ENCODE measurements at regions not wholly inside any gene's neighbourhood (a gene's known extent, or its start where the extent isn't known, plus 50 kb on each side); places are given as distances from the start of the nearest gene placed in this dataset.
A peak's percentile ranks its signal among the peaks of the same experiment; 100 is the strongest.

DNA sequence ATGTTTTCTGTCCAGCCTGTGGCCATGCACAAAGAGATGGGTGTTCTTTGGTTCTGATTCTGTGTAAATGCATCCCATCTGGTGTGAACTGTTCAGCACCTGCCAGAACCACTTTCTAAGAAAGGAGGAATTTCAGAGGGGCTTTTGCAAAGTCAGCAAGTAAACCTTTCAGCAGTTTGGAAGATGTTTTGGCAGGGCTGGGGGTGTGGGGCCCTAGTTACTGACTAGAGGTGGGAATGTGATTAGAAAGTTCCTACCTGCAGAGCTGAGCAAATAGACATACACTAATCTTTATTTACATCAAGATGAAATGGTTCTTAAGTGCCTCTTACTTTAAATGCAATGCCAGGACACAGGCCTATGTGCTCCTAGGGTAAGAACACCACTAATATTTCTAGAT lies 378.1 kb upstream of the USP24 start:
- Histone ChIP-seq H2AFZ (ENCODE audit: low read depth, low read length) (no peak overlapping the region), H2BK120ac (ENCODE audit: low read depth, low read length) (no peak overlapping the region), H3K18ac (ENCODE audit: low read depth in 1 of 2, low read length in 2 of 2) (no peak overlapping the region), H3K9ac (ENCODE audit: low read length) (no peak overlapping the region), H3K79me1 (replicated peaks; ENCODE audit: low read length, poor library complexity, severe bottlenecking) (no peaks in the 10 kb centered on the region), H3K4me2 (ENCODE audit: low read length, poor library complexity, severe bottlenecking) (no peak overlapping the region), H3K9me3 (ENCODE audit: control insufficient read depth, low read length) (peaks cover 8% of the 10 kb centered on the region), H2BK12ac (ENCODE audit: low read length in 2 of 2) (no peak overlapping the region), H4K8ac (ENCODE audit: low read length) (no peak overlapping the region), H4K91ac (ENCODE audit: low read length) (no peak overlapping the region), H3K27ac (ENCODE audit: low read length, poor library complexity, severe bottlenecking) (no peak overlapping the region), H3K36me3 (ENCODE audit: control insufficient read depth in 1 of 2, insufficient read depth in 2 of 2, low read depth in 1 of 2, low read length in 2 of 2) (no peaks in the 10 kb centered on the region), H3K14ac (ENCODE audit: low read length in 2 of 2) (no peak overlapping the region), H3K4me1 (ENCODE audit: control insufficient read depth, insufficient read depth, low read depth, low read length) (no peaks in the 10 kb centered on the region), H2BK15ac (ENCODE audit: low read depth, poor library complexity, severe bottlenecking) (no peak overlapping the region), H2AK5ac (ENCODE audit: low read length, severe bottlenecking) (no peak overlapping the region), H2BK5ac (ENCODE audit: low read depth, low read length, poor library complexity, severe bottlenecking) (no peak overlapping the region), H3K4ac (ENCODE audit: low read depth in 1 of 2, low read length in 2 of 2) (no peak overlapping the region), H3K27me3 (ENCODE audit: control insufficient read depth in 1 of 2, insufficient read depth in 1 of 2, low read length in 2 of 2) (no peaks in the 10 kb centered on the region), H3K23ac (ENCODE audit: low read length in 2 of 2) (no peak overlapping the region), H3K4me3 (ENCODE audit: insufficient read depth in 1 of 2, low read depth in 1 of 2, low read length in 2 of 2) (no peak overlapping the region)
- no peak for DNase-seq

DNA sequence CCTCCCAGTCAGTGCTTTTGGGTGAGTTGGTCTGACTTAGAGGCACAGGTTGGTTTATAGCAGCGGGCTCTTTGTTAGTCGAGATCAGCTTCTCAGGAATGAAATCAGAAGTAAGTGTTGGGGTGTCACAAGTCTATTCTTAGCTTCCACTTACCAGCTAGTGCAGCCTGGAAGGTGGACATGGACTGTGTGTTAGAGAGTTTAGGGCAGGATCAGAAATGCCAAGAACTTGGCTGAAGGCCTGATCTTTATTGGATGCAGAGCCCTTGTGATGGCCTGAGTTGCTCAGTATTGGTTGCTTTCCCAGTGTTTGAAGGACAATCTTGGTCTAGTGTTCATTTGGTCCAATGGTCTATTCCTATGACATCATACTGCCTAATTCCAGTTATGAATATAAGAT lies 377.0 kb upstream of the USP24 start:
- H2BK15ac ChIP-seq (ENCODE audit: low read depth, poor library complexity, severe bottlenecking) = no peak overlapping the region
- no peak for DNase-seq
- H3K9ac ChIP-seq (ENCODE audit: low read length) = no peak overlapping the region
- no peaks in the 10 kb centered on the region for H3K4me1 ChIP-seq (ENCODE audit: control insufficient read depth, insufficient read depth, low read depth, low read length)
- H4K8ac ChIP-seq (ENCODE audit: low read length) = no peak overlapping the region
- H4K91ac ChIP-seq (ENCODE audit: low read length) = no peak overlapping the region
- no peak overlapping the region for H3K4me3 ChIP-seq (ENCODE audit: insufficient read depth in 1 of 2, low read depth in 1 of 2, low read length in 2 of 2)
- H2BK12ac ChIP-seq (ENCODE audit: low read length in 2 of 2) = peak overlapping the region in 1 of 2 experiments; percentile 19
- H3K18ac ChIP-seq (ENCODE audit: low read depth in 1 of 2, low read length in 2 of 2) = no peak overlapping the region
- H2AK5ac ChIP-seq (ENCODE audit: low read length, severe bottlenecking) = no peak overlapping the region
- H3K14ac ChIP-seq (ENCODE audit: low read length in 2 of 2) = no peak overlapping the region
- H3K23ac ChIP-seq (ENCODE audit: low read length in 2 of 2) = no peak overlapping the region
- H3K79me1 ChIP-seq (replicated peaks; ENCODE audit: low read length, poor library complexity, severe bottlenecking) = no peaks in the 10 kb centered on the region
- H2AFZ ChIP-seq (ENCODE audit: low read depth, low read length) = no peak overlapping the region
- WGBS = 100% methylated on average over 2 of the region's 2 CpGs
- no peak overlapping the region for H2BK5ac ChIP-seq (ENCODE audit: low read depth, low read length, poor library complexity, severe bottlenecking)
- H3K4me2 ChIP-seq (ENCODE audit: low read length, poor library complexity, severe bottlenecking) = no peak overlapping the region
- H3K27ac ChIP-seq (ENCODE audit: low read length, poor library complexity, severe bottlenecking) = no peak overlapping the region
- no peaks in the 10 kb centered on the region for H3K27me3 ChIP-seq (ENCODE audit: control insufficient read depth in 1 of 2, insufficient read depth in 1 of 2, low read length in 2 of 2)
- H3K36me3 ChIP-seq (ENCODE audit: control insufficient read depth in 1 of 2, insufficient read depth in 2 of 2, low read depth in 1 of 2, low read length in 2 of 2) = no peaks in the 10 kb centered on the region
- H3K9me3 ChIP-seq (ENCODE audit: control insufficient read depth, low read length) = peaks cover 8% of the 10 kb centered on the region
- H3K4ac ChIP-seq (ENCODE audit: low read depth in 1 of 2, low read length in 2 of 2) = no peak overlapping the region
- H2BK120ac ChIP-seq (ENCODE audit: low read depth, low read length) = no peak overlapping the region

DNA sequence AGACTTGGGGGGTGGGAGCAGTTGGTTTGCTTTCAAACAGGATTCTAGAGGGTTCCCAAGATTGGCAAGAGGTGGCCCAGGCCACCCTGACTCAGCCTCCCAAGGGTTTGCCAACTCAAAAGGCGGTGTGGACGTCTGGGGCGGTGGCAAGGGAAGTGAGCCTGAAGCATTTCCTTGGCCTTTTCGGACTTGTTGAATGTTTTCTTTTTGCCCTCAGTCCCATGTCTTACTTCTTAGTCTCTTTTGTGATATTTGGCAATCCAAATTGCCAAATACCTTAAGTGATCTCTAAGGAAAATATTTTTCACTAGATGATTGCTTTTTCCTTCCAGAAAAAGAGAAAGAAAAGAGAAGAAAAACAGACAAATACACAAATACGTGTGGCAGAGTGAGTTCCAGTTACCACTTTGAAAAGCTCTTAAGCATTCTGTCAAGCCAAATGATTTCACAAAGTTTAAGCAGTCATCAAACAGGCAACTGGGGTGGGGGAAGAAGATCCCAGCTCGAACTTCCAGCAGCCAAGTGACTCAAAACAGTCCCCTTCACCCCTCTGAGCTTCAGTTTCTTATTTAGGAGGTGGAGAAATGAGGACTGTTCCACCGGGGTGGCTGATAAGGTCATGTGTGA lies 374.6 kb upstream of the USP24 start:
- Histone ChIP-seq H3K9ac (ENCODE audit: low read length) (peak overlapping the region; percentile 80), H2BK5ac (ENCODE audit: low read depth, low read length, poor library complexity, severe bottlenecking) (no peak overlapping the region), H3K27ac (ENCODE audit: low read length, poor library complexity, severe bottlenecking) (no peak overlapping the region), H3K18ac (ENCODE audit: low read depth in 1 of 2, low read length in 2 of 2) (no peak overlapping the region), H2AFZ (ENCODE audit: low read depth, low read length) (no peak overlapping the region), H2AK5ac (ENCODE audit: low read length, severe bottlenecking) (no peak overlapping the region), H4K8ac (ENCODE audit: low read length) (no peak overlapping the region), H3K27me3 (ENCODE audit: control insufficient read depth in 1 of 2, insufficient read depth in 1 of 2, low read length in 2 of 2) (no peaks in the 10 kb centered on the region), H2BK15ac (ENCODE audit: low read depth, poor library complexity, severe bottlenecking) (peak overlapping the region; percentile 57), H3K14ac (ENCODE audit: low read length in 2 of 2) (peak overlapping the region in 1 of 2 experiments; percentile 11), H3K4ac (ENCODE audit: low read depth in 1 of 2, low read length in 2 of 2) (no peak overlapping the region), H4K91ac (ENCODE audit: low read length) (peak overlapping the region; percentile 10), H3K4me2 (ENCODE audit: low read length, poor library complexity, severe bottlenecking) (no peak overlapping the region), H2BK12ac (ENCODE audit: low read length in 2 of 2) (peak overlapping the region; percentile 2 to 69), H3K4me1 (ENCODE audit: control insufficient read depth, insufficient read depth, low read depth, low read length) (no peaks in the 10 kb centered on the region), H3K4me3 (ENCODE audit: insufficient read depth in 1 of 2, low read depth in 1 of 2, low read length in 2 of 2) (peak overlapping the region in 1 of 2 experiments; percentile 28), H3K9me3 (ENCODE audit: control insufficient read depth, low read length) (no peaks in the 10 kb centered on the region), H3K23ac (ENCODE audit: low read length in 2 of 2) (no peak overlapping the region), H3K79me1 (replicated peaks; ENCODE audit: low read length, poor library complexity, severe bottlenecking) (no peaks in the 10 kb centered on the region), H3K36me3 (ENCODE audit: control insufficient read depth in 1 of 2, insufficient read depth in 2 of 2, low read depth in 1 of 2, low read length in 2 of 2) (no peaks in the 10 kb centered on the region), H2BK120ac (ENCODE audit: low read depth, low read length) (no peak overlapping the region)
- 90% methylated on average over 6 of the region's 7 CpGs for WGBS
- DNase-seq = no peak

DNA sequence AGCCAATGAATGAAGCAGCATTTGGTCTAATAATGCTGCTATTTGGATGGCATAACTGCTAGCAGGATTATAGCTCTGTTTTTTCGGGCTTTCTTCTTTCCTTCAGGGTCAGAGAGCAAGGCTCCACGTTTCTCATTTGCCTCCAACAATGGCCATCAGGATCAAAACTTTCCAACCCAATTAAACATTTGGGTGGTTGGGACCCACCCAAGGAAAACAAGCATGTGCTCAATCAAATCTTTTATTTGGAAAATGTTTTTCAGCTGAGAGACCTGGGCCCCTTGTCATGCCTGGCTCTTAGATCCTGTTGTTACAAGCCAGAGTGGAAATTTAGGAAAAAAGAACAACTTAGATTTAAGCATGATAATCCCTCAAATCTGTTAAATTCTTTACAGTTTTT lies 373.1 kb upstream of the USP24 start:
- Histone ChIP-seq H3K4ac (ENCODE audit: low read depth in 1 of 2, low read length in 2 of 2) (no peak overlapping the region), H4K8ac (ENCODE audit: low read length) (no peak overlapping the region), H2BK5ac (ENCODE audit: low read depth, low read length, poor library complexity, severe bottlenecking) (no peak overlapping the region), H4K91ac (ENCODE audit: low read length) (no peak overlapping the region), H3K4me3 (ENCODE audit: insufficient read depth in 1 of 2, low read depth in 1 of 2, low read length in 2 of 2) (no peak overlapping the region), H3K4me1 (ENCODE audit: control insufficient read depth, insufficient read depth, low read depth, low read length) (no peaks in the 10 kb centered on the region), H3K23ac (ENCODE audit: low read length in 2 of 2) (no peak overlapping the region), H2BK12ac (ENCODE audit: low read length in 2 of 2) (no peak overlapping the region), H3K36me3 (ENCODE audit: control insufficient read depth in 1 of 2, insufficient read depth in 2 of 2, low read depth in 1 of 2, low read length in 2 of 2) (no peaks in the 10 kb centered on the region), H3K9ac (ENCODE audit: low read length) (peak overlapping the region; percentile 80), H3K27ac (ENCODE audit: low read length, poor library complexity, severe bottlenecking) (no peak overlapping the region), H3K4me2 (ENCODE audit: low read length, poor library complexity, severe bottlenecking) (no peak overlapping the region), H3K27me3 (ENCODE audit: control insufficient read depth in 1 of 2, insufficient read depth in 1 of 2, low read length in 2 of 2) (no peaks in the 10 kb centered on the region), H2BK120ac (ENCODE audit: low read depth, low read length) (no peak overlapping the region), H3K79me1 (replicated peaks; ENCODE audit: low read length, poor library complexity, severe bottlenecking) (no peaks in the 10 kb centered on the region), H3K14ac (ENCODE audit: low read length in 2 of 2) (no peak overlapping the region), H2BK15ac (ENCODE audit: low read depth, poor library complexity, severe bottlenecking) (no peak overlapping the region), H3K9me3 (ENCODE audit: control insufficient read depth, low read length) (no peaks in the 10 kb centered on the region), H2AFZ (ENCODE audit: low read depth, low read length) (no peak overlapping the region), H3K18ac (ENCODE audit: low read depth in 1 of 2, low read length in 2 of 2) (no peak overlapping the region), H2AK5ac (ENCODE audit: low read length, severe bottlenecking) (no peak overlapping the region)
- 90% methylated on average over 2 of the region's 2 CpGs for WGBS
- DNase-seq = no peak
